H1 (cell line): ENCODE measurements at regions not wholly inside any gene's neighbourhood (a gene's known extent, or its start where the extent isn't known, plus 50 kb on each side); places are given as distances from the start of the nearest gene placed in this dataset.

Source experiments
- CTCF ChIA-PET: fragments of 300-600 bp; sonication (Branson Sonifier 250); formaldehyde crosslinking; loops from one replicate; lab custom pipeline; 2021; ENCODE audit not compliant: partially characterized antibody; lab: Charles Lee
- POLR2A ChIA-PET: fragments of 300-600 bp; sonication (Branson Sonifier 250); formaldehyde crosslinking; loops from one replicate; lab custom pipeline; 2021; ENCODE audit warnings: inconsistent platforms; ENCODE audit not compliant: partially characterized antibody; lab: Charles Lee
- DNase-seq, 2 experiments: peaks; one replicate each; pipeline versions ENCODE4 v3.0.0 to v3.0.0-alpha.2; 2010 to 2022; ENCODE audit warnings: low spot score in 2 of 2, low read depth in 1 of 2, mixed read lengths in 1 of 2
- FAIRE-seq: peaks from 2 replicates; lab custom pipeline; 2011; peaks lifted over from hg19 to GRCh38; lab: Jason Lieb, UNC
- H2AFZ ChIP-seq: 2 replicates; pipeline ENCODE4 v1.8.1; 2012; ENCODE audit warnings: low read length, inconsistent platforms
- H2AK5ac ChIP-seq: 2 replicates; pipeline ENCODE4 v1.6.1; 2013; ENCODE audit warnings: low read depth, low read length
- H2BK120ac ChIP-seq: replicated peaks from 2 replicates; pipeline ENCODE3; 2013; ENCODE audit warnings: low read depth, low read length, inconsistent platforms
- H2BK12ac ChIP-seq: 2 replicates; pipeline ENCODE4 v1.6.1; 2013; ENCODE audit warnings: low read depth, low read length
- H2BK15ac ChIP-seq: 2 replicates; pipeline ENCODE4 v1.6.1; 2013; ENCODE audit warnings: low read length
- H2BK20ac ChIP-seq: 2 replicates; pipeline ENCODE4 v1.6.1; 2013; ENCODE audit warnings: low read length
- H2BK5ac ChIP-seq: 2 replicates; pipeline ENCODE4 v1.6.1; 2013; ENCODE audit warnings: low read depth, low read length
- H3K14ac ChIP-seq: 2 replicates; pipeline ENCODE4 v1.6.1; 2013; ENCODE audit warnings: inconsistent platforms; ENCODE audit not compliant: insufficient read length
- H3K18ac ChIP-seq: 2 replicates; pipeline ENCODE4 v1.6.1; 2013; ENCODE audit warnings: low read length; ENCODE audit errors: extremely low read depth
- H3K23ac ChIP-seq: 2 replicates; pipeline ENCODE4 v1.6.1; 2013; ENCODE audit warnings: inconsistent platforms; ENCODE audit not compliant: insufficient read length
- H3K23me2 ChIP-seq: 2 replicates; pipeline ENCODE4 v1.6.1; 2013; ENCODE audit warnings: low read depth, low read length
- H3K27ac ChIP-seq: 2 replicates; pipeline ENCODE4 v1.6.1; 2011; ENCODE audit warnings: low read depth, low read length, inconsistent platforms
- H3K27me3 ChIP-seq, 4 experiments: replicated peaks in 1 of 4; 1 replicate in 1 of 4; 2 replicates in 3 of 4; pipeline versions ENCODE4 v1.6.1 to v1.8.1; 2011 to 2013; ENCODE audit warnings: low read length in 3 of 4, mild to moderate bottlenecking in 3 of 4, inconsistent platforms in 2 of 4, mixed read lengths in 2 of 4, moderate library complexity in 1 of 4; ENCODE audit not compliant: control insufficient read depth in 3 of 4, insufficient read depth in 3 of 4; ENCODE audit errors: extremely low read depth in 1 of 4
- H3K36me3 ChIP-seq, 4 experiments: 2 replicates each; pipeline versions ENCODE4 v1.6.1 to v1.8.1; 2011 to 2013; ENCODE audit warnings: mild to moderate bottlenecking in 4 of 4, low read length in 3 of 4, moderate library complexity in 2 of 4, control low read depth in 1 of 4, inconsistent platforms in 1 of 4; ENCODE audit not compliant: insufficient read depth in 4 of 4, control insufficient read depth in 2 of 4
- H3K4ac ChIP-seq: replicated peaks from 2 replicates; pipeline ENCODE3; 2013; ENCODE audit warnings: low read length, low read depth, mixed read lengths, inconsistent platforms; ENCODE audit not compliant: insufficient read length
- H3K4me1 ChIP-seq, 4 experiments: replicated peaks in 1 of 4; 1 replicate in 1 of 4; 2 replicates in 3 of 4; pipeline versions ENCODE4 v1.6.1 to v1.8.1; 2011 to 2013; ENCODE audit warnings: low read length in 3 of 4, inconsistent platforms in 2 of 4, mixed read lengths in 1 of 4; ENCODE audit not compliant: insufficient read depth in 4 of 4, control insufficient read depth in 3 of 4
- H3K4me2 ChIP-seq, 2 experiments: 2 replicates each; pipeline versions ENCODE4 v1.6.1 to v1.8.1; 2011 to 2013; ENCODE audit warnings: low read depth in 2 of 2, low read length in 2 of 2, control low read depth in 1 of 2, inconsistent platforms in 1 of 2, mild to moderate bottlenecking in 1 of 2; ENCODE audit not compliant: insufficient read depth in 1 of 2
- H3K4me3 ChIP-seq, 4 experiments: fragments of 200-600, 300-600 bp in 1 of 4; sonication (generic), shearing (Covaris generic), sonication (Bioruptor Twin) in 1 of 4; 2 replicates each; pipeline versions ENCODE4 v1.5.1 to v1.8.1; 2011 to 2016; ENCODE audit warnings: low read length in 4 of 4, low read depth in 3 of 4, control low read depth in 2 of 4, inconsistent platforms in 2 of 4, mild to moderate bottlenecking in 2 of 4, mixed read lengths in 1 of 4, moderate library complexity in 1 of 4; ENCODE audit not compliant: insufficient read depth in 2 of 4; ENCODE audit errors: extremely low read depth in 1 of 4
- H3K56ac ChIP-seq: replicated peaks from 2 replicates; pipeline ENCODE3; 2013; ENCODE audit warnings: low read depth, mild to moderate bottlenecking, mixed read lengths, low read length, inconsistent platforms; ENCODE audit not compliant: insufficient read length
- H3K79me1 ChIP-seq: 2 replicates; pipeline ENCODE4 v1.6.1; 2013; ENCODE audit warnings: low read depth, low read length, control low read depth
- H3K79me2 ChIP-seq, 2 experiments: 2 replicates each; pipeline versions ENCODE4 v1.6.1 to v1.8.1; 2012 to 2013; ENCODE audit warnings: low read length in 2 of 2, mild to moderate bottlenecking in 2 of 2, inconsistent platforms in 1 of 2; ENCODE audit not compliant: insufficient read depth in 2 of 2, control insufficient read depth in 1 of 2
- H3K9ac ChIP-seq, 4 experiments: replicated peaks in 1 of 4; 1 replicate in 1 of 4; 2 replicates in 3 of 4; pipeline versions ENCODE4 v1.6.1 to v1.8.1; 2011 to 2013; ENCODE audit warnings: low read depth in 3 of 4, low read length in 3 of 4, control low read depth in 2 of 4, mild to moderate bottlenecking in 2 of 4, moderate library complexity in 2 of 4, inconsistent platforms in 1 of 4; ENCODE audit errors: extremely low read depth in 1 of 4
- H3K9me3 ChIP-seq, 2 experiments: 2 replicates each; pipeline versions ENCODE4 v1.6.1 to v1.8.1; 2012 to 2013; ENCODE audit warnings: mild to moderate bottlenecking in 2 of 2, moderate library complexity in 2 of 2, control low read depth in 1 of 2, inconsistent platforms in 1 of 2, low read depth in 1 of 2, low read length in 1 of 2, mixed read lengths in 1 of 2; ENCODE audit not compliant: insufficient read depth in 2 of 2
- H4K20me1 ChIP-seq, 2 experiments: replicated peaks in 1 of 2; 2 replicates each; pipeline versions ENCODE3 to v1.8.1; 2011 to 2013; ENCODE audit warnings: inconsistent platforms in 2 of 2, low read length in 2 of 2, mild to moderate bottlenecking in 1 of 2; ENCODE audit not compliant: insufficient read depth in 2 of 2, control insufficient read depth in 1 of 2
- H4K5ac ChIP-seq: 2 replicates; pipeline ENCODE4 v1.6.1; 2013; ENCODE audit warnings: low read length, low read depth, mixed read lengths, inconsistent platforms; ENCODE audit not compliant: insufficient read length
- H4K8ac ChIP-seq: 2 replicates; pipeline ENCODE4 v1.8.0; 2013; ENCODE audit warnings: mild to moderate bottlenecking, moderate library complexity, low read length, inconsistent platforms; ENCODE audit not compliant: insufficient read depth; ENCODE audit errors: extremely low read depth
- H4K91ac ChIP-seq: replicated peaks from 2 replicates; pipeline ENCODE3; 2013; ENCODE audit warnings: low read length, mixed read lengths, inconsistent platforms; ENCODE audit not compliant: insufficient read length
- CTCF ChIP-seq, 3 experiments: IDR thresholded peaks; 1 replicate in 2 of 3; 2 replicates in 1 of 3; pipeline versions ENCODE4 v1.5.1 to v1.6.1; 2011; ENCODE audit warnings: low read length in 3 of 3, mild to moderate bottlenecking in 3 of 3, inconsistent platforms in 2 of 3, low read depth in 1 of 3, moderate library complexity in 1 of 3; ENCODE audit not compliant: insufficient read depth in 1 of 3; ENCODE audit errors: control extremely low read depth in 1 of 3
- E2F6 ChIP-seq: IDR thresholded peaks from 2 replicates; pipeline ENCODE4 v1.6.1; 2012; ENCODE audit warnings: inconsistent platforms
- RAD21 ChIP-seq, 2 experiments: IDR thresholded peaks in 1 of 2; conservative IDR thresholded peaks in 1 of 2; 2 replicates each; pipeline ENCODE4 v1.6.1; 2011; ENCODE audit warnings: low read depth in 2 of 2, low read length in 2 of 2, improper control_type of control experiment in 1 of 2, inconsistent platforms in 1 of 2, mild to moderate bottlenecking in 1 of 2, moderate library complexity in 1 of 2
- WGBS, 2 experiments: shearing (Covaris generic) in 1 of 2; methylation state at CpG; one replicate each; pipeline versions ENCODE4 v1.1.6 to v1.1.7; 2013 to 2015; ENCODE audit warnings: low lambda C conversion rate in 2 of 2, mixed read lengths in 2 of 2, inconsistent platforms in 1 of 2, low coverage in 1 of 2, missing lambda C conversion rate in 1 of 2; ENCODE audit not compliant: insufficient replicate concordance in 2 of 2, insufficient coverage in 1 of 2, insufficient read length in 1 of 2; ENCODE audit errors: extremely low coverage in 1 of 2, missing lambda C conversion rate in 1 of 2; 5-methylcytosine and 5-hydroxymethylcytosine counted together

GRCh38 chr11:32188785-32189184 is 97.9 kb downstream of the RCN1 start:
- TF ChIP-seq E2F6 = no peak
- TF ChIP-seq RAD21 (IDR thresholded peaks at IDR 0.05 in 1 of 2, conservative IDR thresholded peaks at IDR 0.05 in 1 of 2; ENCODE audit: low read depth in 2 of 2, low read length in 2 of 2) = peak; percentile 13 to 39; a peak in 3 of 4 replicates
- TF ChIP-seq CTCF (IDR thresholded peaks at IDR 0.05; ENCODE audit: control extremely low read depth in 1 of 3, insufficient read depth in 1 of 3, low read depth in 1 of 3, low read length in 3 of 3) = peak in 2 of 3 experiments; percentile 29 to 59; a peak in 3 of 4 replicates
- Histone ChIP-seq H2AFZ (no peak overlapping the region), H3K14ac (no peak overlapping the region), H3K23ac (no peak overlapping the region), H2BK20ac (no peak overlapping the region), H4K5ac (no peak overlapping the region), H3K18ac (no peak overlapping the region), H2BK12ac (no peak overlapping the region), H3K56ac (no peak overlapping the region), H4K8ac (no peak overlapping the region), H3K27me3 (no peaks in the 10 kb centered on the region), H3K4me2 (no peak overlapping the region), H3K9me3 (no peaks in the 10 kb centered on the region), H3K79me2 (no peaks in the 10 kb centered on the region), H2BK15ac (no peak overlapping the region), H3K4ac (no peak overlapping the region), H2BK120ac (no peak overlapping the region), H4K20me1 (no peaks in the 10 kb centered on the region), H3K23me2 (no peaks in the 10 kb centered on the region), H3K9ac (no peak overlapping the region), H3K79me1 (no peaks in the 10 kb centered on the region), H3K27ac (no peak overlapping the region), H3K4me1 (no peaks in the 10 kb centered on the region), H3K4me3 (no peak overlapping the region), H4K91ac (no peak overlapping the region), H2AK5ac (no peak overlapping the region), H2BK5ac (no peak overlapping the region), H3K36me3 (no peaks in the 10 kb centered on the region)
- CTCF ChIA-PET = interaction anchor here (0.9 to 2.3 kb wide), 12 partner anchors 9 to 177 kb away, joined by 3 to 12 read pairs (median 4); no protein-coding TSS in a partner anchor
- DNase-seq = no peak
- no peak for FAIRE-seq
- POLR2A ChIA-PET = no interaction called here
- WGBS, 2 experiments = 80% methylated on average over 4 of the region's 4 CpGs; no CpG with 5 or more reads in 1 of the 2 experiments
